NCI-H1694 treated with DMSO at 0.1 percent for 48 hours (cell line): ENCODE measurements at regions not wholly inside any gene's neighbourhood (a gene's known extent, or its start where the extent isn't known, plus 50 kb on each side); places are given as distances from the start of the nearest gene placed in this dataset.
"Not testable (repeated sequence)": the region's sequence is repeated elsewhere in the genome, so short reads cannot be mapped to it uniquely, and the experiment has no call there.

Source experiments
- DNase-seq: peaks from one replicate; lab custom pipeline; 2025; lab: John Stamatoyannopoulos, UW

- no peak for DNase-seq
Observed at GRCh38 chr6:12621754-12622153, 94.8 kb upstream of the PHACTR1 start.

- DNase-seq = no peak
Observed at GRCh38 chr6:12622566-12622965, 94.0 kb upstream of the PHACTR1 start.

- no peak for DNase-seq
Observed at GRCh38 chr6:12624142-12624837, 92.3 kb upstream of the PHACTR1 start.

- DNase-seq = no peak
Observed at GRCh38 chr6:12627053-12627452, 89.5 kb upstream of the PHACTR1 start.

GRCh38 chr6:12628327-12628726 lies 88.2 kb upstream of the PHACTR1 start:
- DNase-seq = no peak

- DNase-seq = not testable (repeated sequence)
Observed at GRCh38 chr6:12633746-12634145, 82.8 kb upstream of the PHACTR1 start.

GRCh38 chr6:12635375-12635774 lies 81.2 kb upstream of the PHACTR1 start:
- DNase-seq = no peak

- no peak for DNase-seq
Observed at GRCh38 chr6:12635813-12636212, 80.8 kb upstream of the PHACTR1 start.

GRCh38 chr6:12636336-12636735 lies 80.2 kb upstream of the PHACTR1 start:
- DNase-seq = no peak

GRCh38 chr6:12637960-12638641 lies 78.5 kb upstream of the PHACTR1 start:
- no peak for DNase-seq

GRCh38 chr6:12640438-12640837 lies 76.1 kb upstream of the PHACTR1 start:
- DNase-seq = no peak

GRCh38 chr6:12641785-12642184 lies 74.8 kb upstream of the PHACTR1 start:
- not testable (repeated sequence) for DNase-seq

- DNase-seq = no peak
Observed at GRCh38 chr6:12645941-12646340, 70.6 kb upstream of the PHACTR1 start.

GRCh38 chr6:12648171-12648570 lies 68.4 kb upstream of the PHACTR1 start:
- no peak for DNase-seq

GRCh38 chr6:12649325-12649724 lies 67.2 kb upstream of the PHACTR1 start:
- DNase-seq = no peak

GRCh38 chr6:12653486-12653885 lies 63.1 kb upstream of the PHACTR1 start:
- no peak for DNase-seq

- no peak for DNase-seq
Observed at GRCh38 chr6:12654107-12654506, 62.5 kb upstream of the PHACTR1 start.

- DNase-seq = no peak
Observed at GRCh38 chr6:12654514-12654913, 62.1 kb upstream of the PHACTR1 start.

- no peak for DNase-seq
Observed at GRCh38 chr6:12656906-12657305, 59.7 kb upstream of the PHACTR1 start.

- no peak for DNase-seq
Observed at GRCh38 chr6:12657884-12658283, 58.7 kb upstream of the PHACTR1 start.

- DNase-seq = no peak
Observed at GRCh38 chr6:12661432-12662089, 55.0 kb upstream of the PHACTR1 start.
